ENCODE measurements at regions not wholly inside any gene's neighbourhood (a gene's known extent, or its start where the extent isn't known, plus 50 kb on each side); places are given as distances from the start of the nearest gene placed in this dataset.

DNA sequence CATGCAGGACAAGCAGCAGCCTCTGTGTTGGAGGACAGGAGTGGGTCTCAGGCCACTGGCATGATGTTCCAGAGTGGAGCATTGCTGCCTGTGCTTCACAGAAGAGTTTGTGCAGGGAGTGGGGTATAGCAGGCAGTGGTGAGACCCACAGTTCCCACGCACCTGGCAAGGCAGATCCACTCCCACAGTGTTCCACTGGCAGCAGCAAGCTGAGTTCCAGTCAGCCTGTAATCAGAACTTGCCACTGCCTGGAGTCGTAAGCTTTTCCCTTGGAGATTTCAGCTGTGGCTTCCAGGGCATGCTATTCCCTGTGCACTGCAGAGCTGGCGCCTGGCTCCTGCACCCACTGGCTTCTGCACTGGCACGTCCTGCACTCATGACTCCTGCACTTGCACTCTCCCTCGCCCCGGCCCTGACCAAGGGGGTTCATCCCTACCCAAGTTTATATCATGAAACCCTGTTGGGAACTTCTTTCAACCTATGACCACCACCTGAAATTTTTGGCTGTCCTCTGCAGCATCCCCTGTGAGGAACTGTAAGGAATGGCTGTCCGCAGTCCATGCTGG, 1144.3 kb downstream of the RAPGEF2 start:
- CTCF ChIA-PET: no interaction called here
- H3K4me1 Mint-ChIP-seq: no peaks in the 10 kb centered on the region
- DNase-seq: no peak
- H3K27ac Mint-ChIP-seq: no peak overlapping the region
- no peaks in the 10 kb centered on the region for H3K36me3 Mint-ChIP-seq
- peaks cover 11% of the 10 kb centered on the region for H3K9me3 Mint-ChIP-seq
- H3K4me3 Mint-ChIP-seq: no peak overlapping the region
- no peaks in the 10 kb centered on the region for H3K27me3 Mint-ChIP-seq

DNA sequence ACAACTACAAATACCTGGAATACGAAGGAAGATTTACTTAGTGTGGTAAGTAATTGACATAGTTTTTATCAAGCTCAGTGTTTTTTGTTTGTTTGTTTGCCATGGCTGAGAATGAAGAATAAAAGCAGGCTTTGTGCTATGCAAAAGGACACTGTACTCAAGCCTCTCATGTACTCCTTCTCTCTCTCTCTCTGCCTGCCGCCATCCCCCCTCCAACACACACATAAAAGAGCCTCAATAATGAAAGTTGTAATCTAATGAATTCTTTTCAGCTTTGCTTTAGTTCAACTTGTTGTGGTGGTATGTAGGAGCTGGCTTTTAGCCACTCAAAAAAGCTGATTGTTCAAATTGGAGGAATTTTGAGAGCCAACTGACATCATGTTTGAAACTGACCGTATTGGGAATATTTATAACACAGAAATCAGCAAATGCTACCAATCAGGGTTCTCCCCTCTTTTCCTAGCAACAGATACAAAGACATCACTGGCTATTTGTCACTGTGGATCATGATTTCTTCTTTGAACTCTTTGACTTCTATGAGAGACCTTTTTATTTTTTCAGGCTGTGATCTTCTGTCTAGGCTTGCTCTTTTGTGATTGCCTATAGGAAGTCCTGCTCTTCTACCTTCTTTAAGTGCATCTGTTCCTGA, 1148.8 kb downstream of the RAPGEF2 start:
- H3K36me3 Mint-ChIP-seq: no peaks in the 10 kb centered on the region
- CTCF ChIA-PET: no interaction called here
- no peak overlapping the region for H3K4me3 Mint-ChIP-seq
- no peak overlapping the region for H3K27ac Mint-ChIP-seq
- no peaks in the 10 kb centered on the region for H3K4me1 Mint-ChIP-seq
- DNase-seq: no peak
- peaks cover 11% of the 10 kb centered on the region for H3K9me3 Mint-ChIP-seq
- no peaks in the 10 kb centered on the region for H3K27me3 Mint-ChIP-seq

DNA sequence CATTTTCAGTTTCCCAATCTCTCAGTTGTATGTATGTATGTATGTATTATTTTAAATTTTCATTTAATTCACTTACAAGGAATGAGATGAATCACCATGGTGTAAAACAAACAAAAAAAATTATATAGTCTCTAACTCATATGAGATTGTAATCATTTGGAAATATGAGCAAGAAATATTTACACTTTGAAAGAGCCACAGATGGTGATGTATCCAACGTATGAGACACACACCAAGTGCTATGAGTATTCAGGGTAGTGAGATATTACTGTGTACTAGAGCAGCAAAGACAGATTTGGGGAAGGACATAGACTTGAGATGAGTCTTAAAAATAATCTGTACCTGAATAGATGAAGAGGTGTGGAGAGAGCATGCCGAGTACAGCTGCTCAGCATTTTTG, 1154.4 kb downstream of the RAPGEF2 start:
- Mint-ChIP-seq H3K27me3 (no peaks in the 10 kb centered on the region), H3K36me3 (no peaks in the 10 kb centered on the region), H3K4me3 (no peak overlapping the region), H3K9me3 (peaks cover 2% of the 10 kb centered on the region), H3K27ac (no peak overlapping the region), H3K4me1 (no peaks in the 10 kb centered on the region)
- CTCF ChIA-PET: no interaction called here
- DNase-seq: no peak

GRCh38 chr4:160265014-160265413, 1162.1 kb downstream of the RAPGEF2 start:
- no peak for DNase-seq
- Mint-ChIP-seq H3K9me3 (peaks cover 5% of the 10 kb centered on the region), H3K27me3 (no peaks in the 10 kb centered on the region), H3K27ac (no peak overlapping the region), H3K4me3 (no peak overlapping the region), H3K4me1 (no peaks in the 10 kb centered on the region), H3K36me3 (no peaks in the 10 kb centered on the region)
- CTCF ChIA-PET: no interaction called here

GRCh38 chr4:160265836-160266235, 1163.0 kb downstream of the RAPGEF2 start:
- DNase-seq: no peak
- no peaks in the 10 kb centered on the region for H3K27me3 Mint-ChIP-seq

DNA sequence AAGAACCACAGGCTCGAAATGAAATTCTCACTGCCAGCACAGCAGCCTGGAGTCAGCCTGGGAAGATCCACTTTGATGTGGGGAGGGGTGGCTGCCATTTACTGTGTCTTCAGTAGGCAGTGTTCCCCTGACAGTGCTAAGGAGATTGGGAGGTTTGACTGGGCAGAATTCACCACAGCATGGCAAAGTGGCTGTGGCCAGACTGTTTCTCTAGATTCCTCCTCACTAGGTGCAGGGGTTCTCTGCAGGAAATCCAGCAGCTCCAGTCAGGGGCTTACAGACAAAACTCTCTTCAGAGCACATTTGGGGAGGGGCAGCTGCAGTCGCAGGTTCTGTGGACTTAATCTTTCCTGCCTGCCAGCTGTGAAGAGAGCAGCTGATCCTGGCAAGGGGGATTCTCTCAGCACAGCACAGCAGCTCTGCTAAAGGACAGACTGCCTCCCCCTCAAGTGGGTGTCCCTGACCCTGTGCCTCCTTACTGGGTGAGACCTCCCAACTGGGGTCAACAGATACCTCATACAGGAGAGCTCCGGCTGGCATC, 1174.0 kb downstream of the RAPGEF2 start:
- H3K27me3 Mint-ChIP-seq: no peaks in the 10 kb centered on the region
- no peaks in the 10 kb centered on the region for H3K36me3 Mint-ChIP-seq
- peaks cover 45% of the 10 kb centered on the region for H3K9me3 Mint-ChIP-seq
- DNase-seq: no peak
- H3K4me3 Mint-ChIP-seq: no peak overlapping the region
- no peaks in the 10 kb centered on the region for H3K4me1 Mint-ChIP-seq
- CTCF ChIA-PET: no interaction called here
- no peak overlapping the region for H3K27ac Mint-ChIP-seq

More at GRCh38 chr4:160265836-160266235, 1163.0 kb downstream of the RAPGEF2 start:
- Mint-ChIP-seq H3K4me1 (no peaks in the 10 kb centered on the region), H3K27ac (no peak overlapping the region), H3K9me3 (peaks cover 6% of the 10 kb centered on the region), H3K4me3 (no peak overlapping the region), H3K36me3 (no peaks in the 10 kb centered on the region)
- CTCF ChIA-PET: no interaction called here

GRCh38 chr4:160283081-160283480, 1180.2 kb downstream of the RAPGEF2 start:
- Mint-ChIP-seq H3K27ac (no peak overlapping the region), H3K27me3 (no peaks in the 10 kb centered on the region), H3K4me1 (no peaks in the 10 kb centered on the region), H3K36me3 (no peaks in the 10 kb centered on the region), H3K9me3 (peaks cover 15% of the 10 kb centered on the region), H3K4me3 (no peak overlapping the region)
- no peak for DNase-seq
- CTCF ChIA-PET: no interaction called here

- peaks cover 15% of the 10 kb centered on the region for H3K9me3 Mint-ChIP-seq
- H3K27me3 Mint-ChIP-seq: no peaks in the 10 kb centered on the region
- H3K27ac Mint-ChIP-seq: no peak overlapping the region
- H3K4me3 Mint-ChIP-seq: no peak overlapping the region
- H3K4me1 Mint-ChIP-seq: no peaks in the 10 kb centered on the region
- DNase-seq: no peak
- no peaks in the 10 kb centered on the region for H3K36me3 Mint-ChIP-seq
- CTCF ChIA-PET: no interaction called here
Measured at GRCh38 chr4:160284516-160284915, 1181.6 kb downstream of the RAPGEF2 start.

- no peaks in the 10 kb centered on the region for H3K36me3 Mint-ChIP-seq
- no peak overlapping the region for H3K4me3 Mint-ChIP-seq
Measured at GRCh38 chr4:160286051-160286450, 1183.2 kb downstream of the RAPGEF2 start.

GRCh38 chr4:160296476-160296875, 1193.6 kb downstream of the RAPGEF2 start:
- no peaks in the 10 kb centered on the region for H3K4me1 Mint-ChIP-seq
- H3K27ac Mint-ChIP-seq: no peak overlapping the region
- H3K36me3 Mint-ChIP-seq: no peaks in the 10 kb centered on the region
- CTCF ChIA-PET: no interaction called here
- no peak overlapping the region for H3K4me3 Mint-ChIP-seq
- H3K27me3 Mint-ChIP-seq: no peaks in the 10 kb centered on the region
- peaks cover 5% of the 10 kb centered on the region for H3K9me3 Mint-ChIP-seq
- DNase-seq: no peak

More at GRCh38 chr4:160286051-160286450, 1183.2 kb downstream of the RAPGEF2 start:
- H3K9me3 Mint-ChIP-seq: peaks cover 8% of the 10 kb centered on the region
- CTCF ChIA-PET: no interaction called here
- no peak overlapping the region for H3K27ac Mint-ChIP-seq
- DNase-seq: no peak
- no peaks in the 10 kb centered on the region for H3K4me1 Mint-ChIP-seq
- H3K27me3 Mint-ChIP-seq: no peaks in the 10 kb centered on the region

DNA sequence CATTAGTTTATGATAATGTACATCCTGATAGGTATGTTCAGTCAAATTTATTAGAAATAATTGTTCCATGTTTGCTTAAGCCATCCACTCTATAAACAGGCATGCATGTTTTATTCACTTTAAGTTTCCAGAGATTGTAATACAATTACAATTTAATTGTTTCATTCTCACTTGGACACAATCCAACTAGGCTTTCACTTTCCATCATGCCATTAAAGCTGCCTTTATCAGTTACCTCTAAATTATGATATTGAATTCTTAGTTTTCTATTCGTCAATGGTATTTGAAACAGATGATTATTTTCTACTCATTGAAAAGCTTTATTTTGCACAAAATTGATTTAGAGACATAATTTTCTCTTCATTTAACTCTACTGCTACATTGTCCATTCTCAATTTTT, 1196.3 kb downstream of the RAPGEF2 start:
- Mint-ChIP-seq H3K36me3 (no peaks in the 10 kb centered on the region), H3K4me3 (no peak overlapping the region), H3K9me3 (peaks cover 5% of the 10 kb centered on the region), H3K4me1 (no peaks in the 10 kb centered on the region), H3K27ac (no peak overlapping the region), H3K27me3 (no peaks in the 10 kb centered on the region)
- no peak for DNase-seq
- CTCF ChIA-PET: no interaction called here

DNA sequence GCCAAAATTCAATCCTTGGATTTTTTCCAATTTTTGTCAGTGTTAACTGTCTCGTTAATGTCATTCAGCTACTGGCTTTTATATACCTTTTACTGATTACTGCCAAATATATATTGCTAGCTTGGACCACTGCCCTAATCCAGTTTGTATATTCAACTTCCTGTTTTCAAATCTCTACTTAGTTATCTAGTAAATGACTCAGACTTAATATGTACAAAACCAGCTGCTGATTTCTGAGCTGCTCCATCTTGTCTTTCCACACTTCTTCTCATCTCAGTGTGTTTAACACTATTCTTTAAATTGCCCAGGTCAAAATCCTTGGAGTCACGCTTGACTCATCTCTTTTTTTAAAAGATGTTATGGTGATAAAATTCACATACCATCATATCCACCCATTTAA, 1196.7 kb downstream of the RAPGEF2 start:
- Mint-ChIP-seq H3K4me1 (no peaks in the 10 kb centered on the region), H3K36me3 (no peaks in the 10 kb centered on the region), H3K27me3 (no peaks in the 10 kb centered on the region), H3K27ac (no peak overlapping the region), H3K4me3 (no peak overlapping the region), H3K9me3 (peaks cover 4% of the 10 kb centered on the region)
- CTCF ChIA-PET: no interaction called here
- DNase-seq: no peak

GRCh38 chr4:160316036-160316435, 1213.2 kb downstream of the RAPGEF2 start:
- Mint-ChIP-seq H3K36me3 (no peaks in the 10 kb centered on the region), H3K27ac (no peak overlapping the region), H3K4me3 (no peak overlapping the region), H3K4me1 (no peaks in the 10 kb centered on the region), H3K27me3 (no peaks in the 10 kb centered on the region), H3K9me3 (peaks cover 3% of the 10 kb centered on the region)
- DNase-seq: no peak
- CTCF ChIA-PET: no interaction called here

DNA sequence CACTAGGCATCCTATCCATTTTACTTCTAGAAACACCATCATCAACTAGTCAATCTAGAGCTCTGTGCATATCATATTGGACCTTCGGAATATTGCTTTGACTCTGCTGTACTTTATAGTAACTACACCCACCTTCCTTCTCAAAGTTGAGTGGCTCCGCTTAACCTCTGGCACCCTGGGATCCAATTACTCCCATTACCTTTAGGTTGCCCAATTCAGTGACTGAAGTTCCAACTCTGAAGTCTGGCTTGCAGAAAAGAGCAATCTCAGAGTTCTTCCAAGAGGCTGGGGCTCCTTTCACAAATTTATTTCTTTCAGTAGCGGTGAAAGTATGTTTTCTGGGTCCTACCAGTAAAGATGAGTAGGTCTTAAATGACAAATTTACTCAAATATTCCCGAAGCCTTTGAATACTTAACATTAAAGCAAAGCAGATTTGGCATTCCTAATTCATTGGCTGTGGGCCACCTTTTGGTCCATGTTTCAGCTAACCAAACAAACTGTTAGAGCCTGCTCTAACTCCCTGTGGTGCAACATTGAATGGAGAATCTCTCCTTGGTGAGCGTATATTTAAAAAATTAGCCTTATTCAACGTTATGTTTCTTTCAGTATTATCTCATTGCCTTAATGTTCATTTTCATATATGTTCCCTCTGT, 1215.8 kb downstream of the RAPGEF2 start:
- H3K36me3 Mint-ChIP-seq: no peaks in the 10 kb centered on the region

DNA sequence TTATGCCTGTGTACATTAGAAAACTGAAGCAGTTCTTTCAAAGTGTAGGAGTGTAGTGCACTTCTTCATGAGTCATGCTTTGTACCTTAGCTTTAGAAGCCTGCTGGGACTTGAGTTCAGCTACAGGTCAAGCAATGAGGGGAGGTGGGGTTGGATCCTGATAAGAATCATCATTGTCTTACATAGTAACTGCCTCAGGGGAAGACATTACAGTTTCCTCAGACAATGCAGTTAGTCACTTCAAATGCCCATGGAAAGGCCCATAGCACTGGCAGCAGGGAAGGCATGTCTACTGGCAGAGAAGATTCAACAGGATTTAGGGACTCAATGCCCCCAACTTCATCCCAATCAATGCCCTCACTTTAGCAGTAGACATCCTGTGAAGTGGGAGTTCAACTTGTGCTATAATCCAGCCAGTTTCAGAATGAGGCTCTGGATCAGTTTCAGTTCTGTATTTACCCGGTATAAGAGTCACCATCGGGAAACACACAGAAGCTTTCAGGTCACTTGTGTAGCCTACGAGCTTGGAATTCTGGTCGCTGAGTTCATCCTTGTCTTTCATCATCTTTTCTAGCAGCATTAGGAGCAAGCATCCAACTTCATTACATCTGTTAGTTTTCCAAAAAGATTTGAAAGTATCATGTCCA, 1216.5 kb downstream of the RAPGEF2 start:
- Mint-ChIP-seq H3K4me1 (no peaks in the 10 kb centered on the region), H3K27ac (no peak overlapping the region), H3K36me3 (no peaks in the 10 kb centered on the region), H3K4me3 (no peak overlapping the region), H3K9me3 (no peaks in the 10 kb centered on the region), H3K27me3 (no peaks in the 10 kb centered on the region)
- CTCF ChIA-PET: no interaction called here
- no peak for DNase-seq

More for the DNA sequence above, 1215.8 kb downstream of the RAPGEF2 start:
- Mint-ChIP-seq H3K4me1 (no peaks in the 10 kb centered on the region), H3K4me3 (no peak overlapping the region), H3K9me3 (no peaks in the 10 kb centered on the region), H3K27ac (no peak overlapping the region), H3K27me3 (no peaks in the 10 kb centered on the region)
- CTCF ChIA-PET: no interaction called here
- no peak for DNase-seq

All from activated naive CD4-positive, alpha-beta T cell treated with anti-CD3 and anti-CD28 coated beads, Interleukin-2, amount 10 ng/mL, durations not matched to agents 7 days and 5 days (primary cell).